Panc1 (cell line): ENCODE measurements at regions not wholly inside any gene's neighbourhood (a gene's known extent, or its start where the extent isn't known, plus 50 kb on each side); places are given as distances from the start of the nearest gene placed in this dataset.
A peak's percentile ranks its signal among the peaks of the same experiment; 100 is the strongest.

Experiments
- ATAC-seq: fragments of 200-7000 bp; cut with Tn5 transposase; 2 replicates; pipeline ENCODE4 v1.9.1; 2020; ENCODE audit warnings: mild to moderate bottlenecking, moderate library complexity
- BruUV-seq: library from RNA; stranded (reverse); fragments of 400-500 nt; replicated peaks from 2 replicates; lab custom pipeline; 2021; lab: Mats Ljungman, UMichigan
- CTCF ChIA-PET: fragments of 300-600 bp; sonication (Branson Sonifier 250); formaldehyde crosslinking; loops from one replicate; lab custom pipeline; 2022; ENCODE audit warnings: antibody characterized with exemption; lab: Charles Lee
- POLR2A ChIA-PET: fragments of 300-600 bp; sonication (Branson Sonifier 250); formaldehyde crosslinking; loops from one replicate; lab custom pipeline; 2022; ENCODE audit warnings: antibody characterized with exemption; lab: Charles Lee
- DNase-seq: peaks from one replicate; pipeline ENCODE4 v3.0.0-alpha.2; 2010; ENCODE audit warnings: low read depth, low spot score
- H3K27ac ChIP-seq: 2 replicates; pipeline ENCODE4 v1.5.1; 2011; ENCODE audit warnings: mild to moderate bottlenecking, low read length, inconsistent platforms
- H3K27me3 ChIP-seq: fragments of 200-500 bp; sonication (Bioruptor generic); 2 replicates; pipeline ENCODE4 v1.6.0; 2014; ENCODE audit warnings: low read length, inconsistent platforms; ENCODE audit not compliant: control insufficient read depth, insufficient read depth
- H3K36me3 ChIP-seq: fragments of 200-500 bp; sonication (Bioruptor generic); 2 replicates; pipeline ENCODE4 v1.5.1; 2014; ENCODE audit warnings: inconsistent platforms, mild to moderate bottlenecking, low read length, moderate library complexity; ENCODE audit not compliant: control insufficient read depth, insufficient read depth
- H3K4me1 ChIP-seq: 2 replicates; pipeline ENCODE4 v1.5.1; 2011; ENCODE audit warnings: inconsistent platforms, mild to moderate bottlenecking, low read length, moderate library complexity; ENCODE audit not compliant: control insufficient read depth, insufficient read depth
- H3K4me3 ChIP-seq, 2 experiments: 2 replicates each; pipeline ENCODE4 v1.5.1; 2011 to 2012; ENCODE audit warnings: low read depth in 2 of 2, low read length in 2 of 2, mild to moderate bottlenecking in 2 of 2, inconsistent platforms in 1 of 2, moderate library complexity in 1 of 2
- H3K9me3 ChIP-seq: fragments of 200-500 bp; sonication (Bioruptor generic); 2 replicates; pipeline ENCODE4 v1.5.1; 2014; ENCODE audit warnings: low read depth, mild to moderate bottlenecking, inconsistent platforms, low read length, moderate library complexity; ENCODE audit not compliant: control insufficient read depth, insufficient read depth
- POLR2AphosphoS5 ChIP-seq: IDR thresholded peaks from 2 replicates; pipeline ENCODE4 v1.6.1; 2012; ENCODE audit warnings: mild to moderate bottlenecking, low read depth, low read length, moderate library complexity
- SIN3A ChIP-seq: IDR thresholded peaks from 2 replicates; pipeline ENCODE4 v1.6.1; 2012; ENCODE audit warnings: low read depth, mild to moderate bottlenecking, low read length, moderate library complexity, borderline replicate concordance; ENCODE audit not compliant: insufficient read depth
- in situ Hi-C: cut with HindIII; loops from 2 replicates; pipeline ENCODE4 v1.10.0; 2016; ENCODE audit warnings: low sequenced_read_pairs, low pct_unique_long_range_greater_than_20kb
- intact Hi-C: fragments of 100-400 bp; cut with micrococcal nuclease; formaldehyde crosslinking; loops from one replicate; pipeline ENCODE4 v1.10.0; 2022; ENCODE audit not compliant: unreplicated experiment
- TF ChIP-seq, protein P1 (sequence below), 2 experiments: IDR thresholded peaks; 2 replicates each; pipeline ENCODE4 v1.6.1; 2011 to 2012; ENCODE audit warnings: low read depth in 2 of 2, control low read depth in 1 of 2, low read length in 1 of 2, mild to moderate bottlenecking in 1 of 2, moderate library complexity in 1 of 2; ENCODE audit not compliant: insufficient read depth in 1 of 2

DNA sequence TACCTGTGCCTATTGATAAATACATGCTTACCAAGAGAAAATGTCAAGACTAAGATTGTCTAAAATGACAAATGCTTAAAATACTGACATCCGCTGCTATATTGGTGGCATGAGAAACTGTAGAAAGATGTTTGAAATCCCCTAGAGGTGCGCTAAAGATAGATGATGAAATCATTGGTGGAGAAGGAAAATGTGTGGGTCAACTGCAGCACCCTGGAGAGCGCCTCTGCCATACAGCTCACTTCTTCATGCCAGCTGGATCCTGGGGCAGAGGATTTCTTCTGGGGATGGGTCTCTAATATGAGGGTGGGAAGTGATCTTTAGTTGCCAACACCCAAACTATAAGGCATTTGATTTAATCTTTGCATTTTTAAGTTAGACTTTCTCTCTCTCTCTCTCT is 680.4 kb upstream of the POM121L12 start:
- POLR2A ChIA-PET = no interaction called here
- in situ Hi-C loops = no loop called here
- Histone ChIP-seq H3K4me3 (no peak overlapping the region), H3K27me3 (no peaks in the 10 kb centered on the region), H3K36me3 (no peaks in the 10 kb centered on the region), H3K27ac (no peak overlapping the region), H3K9me3 (no peaks in the 10 kb centered on the region), H3K4me1 (no peaks in the 10 kb centered on the region)
- TF ChIP-seq, protein P1, sequence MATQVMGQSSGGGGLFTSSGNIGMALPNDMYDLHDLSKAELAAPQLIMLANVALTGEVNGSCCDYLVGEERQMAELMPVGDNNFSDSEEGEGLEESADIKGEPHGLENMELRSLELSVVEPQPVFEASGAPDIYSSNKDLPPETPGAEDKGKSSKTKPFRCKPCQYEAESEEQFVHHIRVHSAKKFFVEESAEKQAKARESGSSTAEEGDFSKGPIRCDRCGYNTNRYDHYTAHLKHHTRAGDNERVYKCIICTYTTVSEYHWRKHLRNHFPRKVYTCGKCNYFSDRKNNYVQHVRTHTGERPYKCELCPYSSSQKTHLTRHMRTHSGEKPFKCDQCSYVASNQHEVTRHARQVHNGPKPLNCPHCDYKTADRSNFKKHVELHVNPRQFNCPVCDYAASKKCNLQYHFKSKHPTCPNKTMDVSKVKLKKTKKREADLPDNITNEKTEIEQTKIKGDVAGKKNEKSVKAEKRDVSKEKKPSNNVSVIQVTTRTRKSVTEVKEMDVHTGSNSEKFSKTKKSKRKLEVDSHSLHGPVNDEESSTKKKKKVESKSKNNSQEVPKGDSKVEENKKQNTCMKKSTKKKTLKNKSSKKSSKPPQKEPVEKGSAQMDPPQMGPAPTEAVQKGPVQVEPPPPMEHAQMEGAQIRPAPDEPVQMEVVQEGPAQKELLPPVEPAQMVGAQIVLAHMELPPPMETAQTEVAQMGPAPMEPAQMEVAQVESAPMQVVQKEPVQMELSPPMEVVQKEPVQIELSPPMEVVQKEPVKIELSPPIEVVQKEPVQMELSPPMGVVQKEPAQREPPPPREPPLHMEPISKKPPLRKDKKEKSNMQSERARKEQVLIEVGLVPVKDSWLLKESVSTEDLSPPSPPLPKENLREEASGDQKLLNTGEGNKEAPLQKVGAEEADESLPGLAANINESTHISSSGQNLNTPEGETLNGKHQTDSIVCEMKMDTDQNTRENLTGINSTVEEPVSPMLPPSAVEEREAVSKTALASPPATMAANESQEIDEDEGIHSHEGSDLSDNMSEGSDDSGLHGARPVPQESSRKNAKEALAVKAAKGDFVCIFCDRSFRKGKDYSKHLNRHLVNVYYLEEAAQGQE (IDR thresholded peaks at IDR 0.05; ENCODE audit: insufficient read depth in 1 of 2, low read depth in 2 of 2, low read length in 1 of 2) = peak; percentile 65 to 76; a peak in 3 of 4 replicates
- no peak for TF ChIP-seq SIN3A
- ATAC-seq = no peak
- CTCF ChIA-PET = no interaction called here
- DNase-seq = no peak
- intact Hi-C loops = no loop called here
- BruUV-seq = no TSS peak

- intact Hi-C loops (no loop called here), in situ Hi-C loops (no loop called here)
- no peak overlapping the region for H3K4me3 ChIP-seq
- POLR2A ChIA-PET = no interaction called here
- ATAC-seq (no peak), DNase-seq (no peak)
- no peaks in the 10 kb centered on the region for H3K36me3 ChIP-seq
- CTCF ChIA-PET = no interaction called here
- no TSS peak for BruUV-seq
- H3K27me3 ChIP-seq = no peaks in the 10 kb centered on the region
- no peak for TF ChIP-seq POLR2AphosphoS5
- TF ChIP-seq, protein P1 (IDR thresholded peaks at IDR 0.05; ENCODE audit: insufficient read depth in 1 of 2, low read depth in 2 of 2, low read length in 1 of 2) = no peak
- no peaks in the 10 kb centered on the region for H3K9me3 ChIP-seq
- H3K27ac ChIP-seq = no peak overlapping the region
- no peaks in the 10 kb centered on the region for H3K4me1 ChIP-seq
These were observed 683.1 kb upstream of the POM121L12 start for GRCh38 chr7:52352013-52352981.
